Adrenal gland (tissue), 5 donors: ENCODE measurements at regions not wholly inside any gene's neighbourhood (a gene's known extent, or its start where the extent isn't known, plus 50 kb on each side); places are given as distances from the start of the nearest gene placed in this dataset.

Experiments
- POLR2A ChIP-seq, 2 donors: fragments of 450-650 bp; IDR thresholded peaks; one replicate each; pipeline ENCODE4 v1.6.1; 2017; ENCODE audit warnings: antibody characterized with exemption in 2 of 2, mild to moderate bottlenecking in 2 of 2, moderate library complexity in 1 of 2
- TF ChIP-seq, protein P1 (sequence below), 6 experiments: fragments of 450-650 bp in 4 of 6; fragments of 200-600 bp in 2 of 6; sonication (generic) in 1 of 6; IDR thresholded peaks; 1 replicate in 5 of 6; 2 replicates in 1 of 6; pipeline versions ENCODE4 v1.5.1 to v1.8.0; 2016 to 2021; ENCODE audit warnings: antibody characterized with exemption in 6 of 6, mild to moderate bottlenecking in 2 of 6, moderate library complexity in 1 of 6
- donor health status: DM: no; HTN: no; CAD: no.

DNA sequence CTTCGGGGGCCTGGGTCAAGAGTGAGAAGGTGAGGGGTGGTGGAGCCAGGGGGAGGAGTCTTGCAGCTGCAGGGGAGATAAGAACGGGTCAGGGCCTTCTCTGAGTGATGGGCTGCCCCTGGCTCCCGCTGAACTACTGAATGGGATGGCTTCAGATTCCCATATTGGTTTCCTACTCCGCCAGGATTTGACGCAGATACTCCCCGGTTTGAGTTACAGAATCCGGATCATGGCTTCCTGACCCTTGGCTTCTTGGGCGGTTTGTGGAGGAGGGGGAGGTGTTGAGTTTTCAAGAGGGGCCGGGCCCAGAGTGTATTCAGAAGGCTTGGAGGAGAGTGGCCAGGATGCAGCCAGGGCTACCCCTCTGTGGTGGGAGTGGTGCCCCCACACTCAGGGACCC is 119.9 kb upstream of the ATP2B2 start:
- TF ChIP-seq POLR2A (IDR thresholded peaks at IDR 0.05), result no peak
- TF ChIP-seq, protein P1, sequence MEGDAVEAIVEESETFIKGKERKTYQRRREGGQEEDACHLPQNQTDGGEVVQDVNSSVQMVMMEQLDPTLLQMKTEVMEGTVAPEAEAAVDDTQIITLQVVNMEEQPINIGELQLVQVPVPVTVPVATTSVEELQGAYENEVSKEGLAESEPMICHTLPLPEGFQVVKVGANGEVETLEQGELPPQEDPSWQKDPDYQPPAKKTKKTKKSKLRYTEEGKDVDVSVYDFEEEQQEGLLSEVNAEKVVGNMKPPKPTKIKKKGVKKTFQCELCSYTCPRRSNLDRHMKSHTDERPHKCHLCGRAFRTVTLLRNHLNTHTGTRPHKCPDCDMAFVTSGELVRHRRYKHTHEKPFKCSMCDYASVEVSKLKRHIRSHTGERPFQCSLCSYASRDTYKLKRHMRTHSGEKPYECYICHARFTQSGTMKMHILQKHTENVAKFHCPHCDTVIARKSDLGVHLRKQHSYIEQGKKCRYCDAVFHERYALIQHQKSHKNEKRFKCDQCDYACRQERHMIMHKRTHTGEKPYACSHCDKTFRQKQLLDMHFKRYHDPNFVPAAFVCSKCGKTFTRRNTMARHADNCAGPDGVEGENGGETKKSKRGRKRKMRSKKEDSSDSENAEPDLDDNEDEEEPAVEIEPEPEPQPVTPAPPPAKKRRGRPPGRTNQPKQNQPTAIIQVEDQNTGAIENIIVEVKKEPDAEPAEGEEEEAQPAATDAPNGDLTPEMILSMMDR (IDR thresholded peaks at IDR 0.05), result no peak
